ENCODE measurements at regions not wholly inside any gene's neighbourhood (a gene's known extent, or its start where the extent isn't known, plus 50 kb on each side); places are given as distances from the start of the nearest gene placed in this dataset.

GRCh38 chr2:153091344-153091743 lies 372.9 kb downstream of the ARL6IP6 start:
- TF ChIP-seq POLR2A (IDR thresholded peaks at IDR 0.05) (no peak), CTCF (IDR thresholded peaks at IDR 0.05) (no peak)
